ENCODE measurements at regions not wholly inside any gene's neighbourhood (a gene's known extent, or its start where the extent isn't known, plus 50 kb on each side); places are given as distances from the start of the nearest gene placed in this dataset.

- no peak overlapping the region for H3K9ac ChIP-seq (ENCODE audit: extremely low read depth, insufficient read length, low read length)
- H3K79me2 ChIP-seq (ENCODE audit: insufficient read depth, low read length), result no peaks in the 10 kb centered on the region
- no peak overlapping the region for H2AK5ac ChIP-seq (ENCODE audit: insufficient read length, low read length)
- H3T11ph ChIP-seq (ENCODE audit: low read length), result no peak overlapping the region
- H3K4me3 Mint-ChIP-seq, result no peak overlapping the region
- no CpG with 5 or more reads among the region's 2 CpGs for WGBS (ENCODE audit: extremely low coverage, insufficient read length, low lambda C conversion rate)
- no peaks in the 10 kb centered on the region for H3K23me2 ChIP-seq (ENCODE audit: insufficient read length, low read depth, low read length, poor library complexity, severe bottlenecking)
- H3K4me1 ChIP-seq (ENCODE audit: insufficient read depth, low read length), result no peaks in the 10 kb centered on the region
- TF ChIP-seq, protein P1, sequence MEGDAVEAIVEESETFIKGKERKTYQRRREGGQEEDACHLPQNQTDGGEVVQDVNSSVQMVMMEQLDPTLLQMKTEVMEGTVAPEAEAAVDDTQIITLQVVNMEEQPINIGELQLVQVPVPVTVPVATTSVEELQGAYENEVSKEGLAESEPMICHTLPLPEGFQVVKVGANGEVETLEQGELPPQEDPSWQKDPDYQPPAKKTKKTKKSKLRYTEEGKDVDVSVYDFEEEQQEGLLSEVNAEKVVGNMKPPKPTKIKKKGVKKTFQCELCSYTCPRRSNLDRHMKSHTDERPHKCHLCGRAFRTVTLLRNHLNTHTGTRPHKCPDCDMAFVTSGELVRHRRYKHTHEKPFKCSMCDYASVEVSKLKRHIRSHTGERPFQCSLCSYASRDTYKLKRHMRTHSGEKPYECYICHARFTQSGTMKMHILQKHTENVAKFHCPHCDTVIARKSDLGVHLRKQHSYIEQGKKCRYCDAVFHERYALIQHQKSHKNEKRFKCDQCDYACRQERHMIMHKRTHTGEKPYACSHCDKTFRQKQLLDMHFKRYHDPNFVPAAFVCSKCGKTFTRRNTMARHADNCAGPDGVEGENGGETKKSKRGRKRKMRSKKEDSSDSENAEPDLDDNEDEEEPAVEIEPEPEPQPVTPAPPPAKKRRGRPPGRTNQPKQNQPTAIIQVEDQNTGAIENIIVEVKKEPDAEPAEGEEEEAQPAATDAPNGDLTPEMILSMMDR (conservative IDR thresholded peaks at IDR 0.05), result no peak
- H2BK5ac ChIP-seq (ENCODE audit: insufficient read length, low read length), result no peak overlapping the region
- no peak overlapping the region for H3K4me2 ChIP-seq (ENCODE audit: insufficient read depth, insufficient read length, low read length)
- no peaks in the 10 kb centered on the region for H3K27me3 ChIP-seq (ENCODE audit: insufficient read depth, low read length)
- no peak overlapping the region for H2BK120ac ChIP-seq (ENCODE audit: low read depth, low read length, poor library complexity, severe bottlenecking)
- H2BK12ac ChIP-seq (ENCODE audit: insufficient read length, low read depth, low read length), result no peak overlapping the region
- H4K20me1 ChIP-seq (ENCODE audit: control insufficient read depth, insufficient read depth, insufficient read length), result no peaks in the 10 kb centered on the region
- H3K27me3 Mint-ChIP-seq (ENCODE audit: low read depth), result peaks cover 3% of the 10 kb centered on the region; the same call in 1 of the 2 replicates
- H3K4me1 Mint-ChIP-seq, result peaks cover 0 to 8% of the 10 kb centered on the region in 2 experiments
- no peak overlapping the region for H2AFZ ChIP-seq (ENCODE audit: low read length)
- no peaks in the 10 kb centered on the region for H3K79me1 ChIP-seq (ENCODE audit: insufficient read depth, low read depth, low read length, poor library complexity, severe bottlenecking)
- no peak overlapping the region for H3K18ac ChIP-seq (ENCODE audit: insufficient read length, low read depth, low read length)
- no peak overlapping the region for H3K23ac ChIP-seq (ENCODE audit: insufficient read length, low read depth, low read length)
- no peak overlapping the region for H4K91ac ChIP-seq (ENCODE audit: insufficient read length, low read depth, low read length)
- no peak for DNase-seq
- no peak overlapping the region for H3K27ac ChIP-seq (ENCODE audit: insufficient read length, low read depth, low read length)
- no peak overlapping the region for H4K5ac ChIP-seq (ENCODE audit: insufficient read length, low read depth, low read length)
- no peak overlapping the region for H4K8ac ChIP-seq (replicated peaks; ENCODE audit: insufficient read length, low read depth, low read length)
- no peak overlapping the region for H3K56ac ChIP-seq (ENCODE audit: insufficient read length, low read depth, low read length)
- H2BK20ac ChIP-seq (ENCODE audit: low read depth, low read length, poor library complexity, severe bottlenecking), result no peak overlapping the region
- H3K36me3 Mint-ChIP-seq (ENCODE audit: insufficient read depth in 1 of 3, low read depth in 3 of 3), result no peaks in the 10 kb centered on the region
- peak overlapping the region in 1 of 3 experiments; percentile 88; a peak in 2 of 7 replicates for H3K27ac Mint-ChIP-seq
- no peak overlapping the region for H3K4ac ChIP-seq (ENCODE audit: low read depth, low read length)
- H2BK15ac ChIP-seq (ENCODE audit: low read depth, low read length), result no peak overlapping the region
- no peaks in the 10 kb centered on the region; a peak in 1 of 5 replicates for H3K9me3 Mint-ChIP-seq
- H3K9me3 ChIP-seq (ENCODE audit: control insufficient read depth, low read depth, low read length), result no peaks in the 10 kb centered on the region
- H3K14ac ChIP-seq (ENCODE audit: insufficient read depth, low read length), result no peak overlapping the region
Measured at GRCh38 chr2:19731515-19731914, 170.3 kb downstream of the TTC32 start.

Data from H9 (cell line).